GM23338 (cell line): ENCODE measurements at regions not wholly inside any gene's neighbourhood (a gene's known extent, or its start where the extent isn't known, plus 50 kb on each side); places are given as distances from the start of the nearest gene placed in this dataset.

Experiments used
- TF ChIP-seq, protein P1 (sequence below), 2 experiments: fragments of 200-600 bp in 1 of 2; sonication (generic) in 1 of 2; conservative IDR thresholded peaks; 2 replicates each; pipeline versions ENCODE4 v1.5.1 to v1.6.1; 2016 to 2017; ENCODE audit warnings: antibody characterized with exemption in 2 of 2, low read depth in 2 of 2, mild to moderate bottlenecking in 2 of 2, moderate library complexity in 1 of 2

DNA sequence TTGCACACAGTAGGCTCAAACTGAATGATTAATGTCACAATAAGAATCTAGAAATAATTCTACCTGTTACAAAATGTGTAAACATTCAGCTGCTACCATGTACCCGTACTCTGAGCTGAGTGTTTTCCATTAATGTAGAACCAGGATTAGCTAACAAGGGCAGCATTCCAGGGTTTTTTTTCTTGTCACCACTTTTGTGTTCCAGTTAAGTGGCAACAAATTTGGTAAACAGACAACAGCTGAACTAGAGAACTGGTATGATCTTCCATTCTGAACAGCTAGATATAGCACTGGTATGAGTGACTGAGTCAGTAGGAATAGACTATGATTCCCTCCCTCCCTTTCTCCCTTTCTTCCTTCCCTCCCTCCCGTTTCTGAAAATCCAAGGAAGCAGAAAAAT is 229.4 kb downstream of the CD47 start (continued):
- TF ChIP-seq, protein P1, sequence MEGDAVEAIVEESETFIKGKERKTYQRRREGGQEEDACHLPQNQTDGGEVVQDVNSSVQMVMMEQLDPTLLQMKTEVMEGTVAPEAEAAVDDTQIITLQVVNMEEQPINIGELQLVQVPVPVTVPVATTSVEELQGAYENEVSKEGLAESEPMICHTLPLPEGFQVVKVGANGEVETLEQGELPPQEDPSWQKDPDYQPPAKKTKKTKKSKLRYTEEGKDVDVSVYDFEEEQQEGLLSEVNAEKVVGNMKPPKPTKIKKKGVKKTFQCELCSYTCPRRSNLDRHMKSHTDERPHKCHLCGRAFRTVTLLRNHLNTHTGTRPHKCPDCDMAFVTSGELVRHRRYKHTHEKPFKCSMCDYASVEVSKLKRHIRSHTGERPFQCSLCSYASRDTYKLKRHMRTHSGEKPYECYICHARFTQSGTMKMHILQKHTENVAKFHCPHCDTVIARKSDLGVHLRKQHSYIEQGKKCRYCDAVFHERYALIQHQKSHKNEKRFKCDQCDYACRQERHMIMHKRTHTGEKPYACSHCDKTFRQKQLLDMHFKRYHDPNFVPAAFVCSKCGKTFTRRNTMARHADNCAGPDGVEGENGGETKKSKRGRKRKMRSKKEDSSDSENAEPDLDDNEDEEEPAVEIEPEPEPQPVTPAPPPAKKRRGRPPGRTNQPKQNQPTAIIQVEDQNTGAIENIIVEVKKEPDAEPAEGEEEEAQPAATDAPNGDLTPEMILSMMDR (conservative IDR thresholded peaks at IDR 0.05; ENCODE audit: low read depth in 2 of 2) = no peak
